ENCODE measurements at regions not wholly inside any gene's neighbourhood (a gene's known extent, or its start where the extent isn't known, plus 50 kb on each side); places are given as distances from the start of the nearest gene placed in this dataset.

GRCh38 chr3:43187836-43188479 lies 82.1 kb upstream of the POMGNT2 start:
- Histone ChIP-seq H3K4me3 (ENCODE audit: insufficient read depth, low read depth, low read length) (no peak overlapping the region), H3K4ac (ENCODE audit: low read depth, low read length) (peak overlapping the region; percentile 35; the same call in 1 of the 2 replicates), H2BK5ac (ENCODE audit: low read depth, low read length, poor library complexity, severe bottlenecking) (no peak overlapping the region), H3K36me3 (ENCODE audit: control insufficient read depth, insufficient read depth, low read length) (no peaks in the 10 kb centered on the region), H2BK15ac (ENCODE audit: low read depth, low read length) (peak overlapping the region; percentile 40; the same call in 1 of the 3 replicates), H3K56ac (ENCODE audit: extremely low read depth, insufficient read depth, low read length) (no peak overlapping the region), H3K23ac (ENCODE audit: low read depth, low read length) (no peak overlapping the region), H2AFZ (replicated peaks; ENCODE audit: low read length, poor library complexity) (no peak overlapping the region), H3K9me3 (ENCODE audit: control insufficient read depth, insufficient read depth, low read length) (no peaks in the 10 kb centered on the region), H2AK5ac (ENCODE audit: low read depth, low read length) (no peak overlapping the region), H2AK9ac (replicated peaks; ENCODE audit: low read depth, low read length, poor library complexity) (no peak overlapping the region), H3K9ac (ENCODE audit: low read depth, low read length) (no peak overlapping the region), H3K4me2 (ENCODE audit: low read depth, low read length) (no peak overlapping the region), H4K8ac (ENCODE audit: low read depth in 2 of 2, low read length in 2 of 2) (no peak overlapping the region), H2BK20ac (ENCODE audit: low read depth, low read length) (peak overlapping the region; percentile 81; the same call in 1 of the 2 replicates), H4K20me1 (ENCODE audit: insufficient read depth, low read length) (no peaks in the 10 kb centered on the region), H4K5ac (ENCODE audit: low read depth, low read length) (no peak overlapping the region; the same call in 1 of the 2 replicates), H3K9me1 (ENCODE audit: insufficient read depth, low read length) (peaks cover 35% of the 10 kb centered on the region), H3K4me1 (ENCODE audit: control insufficient read depth, insufficient read depth, low read length) (peaks cover 21% of the 10 kb centered on the region), H3K27ac (ENCODE audit: insufficient read depth, low read length) (no peak overlapping the region), H3K18ac (ENCODE audit: low read depth, low read length) (peak overlapping the region; percentile 30; the same call in 1 of the 2 replicates), H4K91ac (ENCODE audit: insufficient read depth, low read depth, low read length) (peak overlapping the region; percentile 39; the same call in 1 of the 2 replicates), H3K79me1 (ENCODE audit: low read depth in 1 of 2, low read length in 2 of 2) (peaks cover 0 to 39% of the 10 kb centered on the region in 2 experiments; a peak in 2 of 4 replicates), H3K14ac (replicated peaks; ENCODE audit: low read depth, low read length) (no peak overlapping the region; the same call in 1 of the 2 replicates), H3K27me3 (ENCODE audit: control insufficient read depth, insufficient read depth, low read length) (no peaks in the 10 kb centered on the region), H2BK120ac (ENCODE audit: low read depth, low read length) (peak overlapping the region; percentile 69)
- WGBS, 2 experiments (ENCODE audit: extremely low coverage in 2 of 2, insufficient read length in 1 of 2) = no CpG with 5 or more reads among the region's 1 CpG
- ChIA-PET POLR2A (ENCODE audit: unreplicated experiment) (no interaction called here), CTCF (interaction anchor here (0.6 kb wide), 1 partner anchor 344 kb away, joined by 5 read pairs; no protein-coding TSS in a partner anchor)
- in situ Hi-C loops (cut with MboI; ENCODE audit: low sequenced_read_pairs) (no loop called here), dilution Hi-C loops (cut with HindIII; ENCODE audit: low sequenced_read_pairs, unreplicated experiment) (no loop called here), intact Hi-C loops (cut with micrococcal nuclease) (no loop called here)
- ATAC-seq (ENCODE audit: low read depth) (no peak), DNase-seq (no peak)
- TF ChIP-seq RCOR1 (IDR thresholded peaks at IDR 0.05; ENCODE audit: insufficient replicate concordance, low read length) (no peak), MAFK (IDR thresholded peaks at IDR 0.05; ENCODE audit: low read depth, low read length) (no peak), NFE2L2 (IDR thresholded peaks at IDR 0.05; ENCODE audit: low read depth, low read length) (no peak), CHD1 (IDR thresholded peaks at IDR 0.05; ENCODE audit: low read depth, low read length) (no peak), ELK1 (IDR thresholded peaks at IDR 0.05; ENCODE audit: borderline replicate concordance, low read depth, low read length) (no peak), FOS (IDR thresholded peaks at IDR 0.05; ENCODE audit: low read depth, low read length) (no peak)
- TF ChIP-seq, protein P1, sequence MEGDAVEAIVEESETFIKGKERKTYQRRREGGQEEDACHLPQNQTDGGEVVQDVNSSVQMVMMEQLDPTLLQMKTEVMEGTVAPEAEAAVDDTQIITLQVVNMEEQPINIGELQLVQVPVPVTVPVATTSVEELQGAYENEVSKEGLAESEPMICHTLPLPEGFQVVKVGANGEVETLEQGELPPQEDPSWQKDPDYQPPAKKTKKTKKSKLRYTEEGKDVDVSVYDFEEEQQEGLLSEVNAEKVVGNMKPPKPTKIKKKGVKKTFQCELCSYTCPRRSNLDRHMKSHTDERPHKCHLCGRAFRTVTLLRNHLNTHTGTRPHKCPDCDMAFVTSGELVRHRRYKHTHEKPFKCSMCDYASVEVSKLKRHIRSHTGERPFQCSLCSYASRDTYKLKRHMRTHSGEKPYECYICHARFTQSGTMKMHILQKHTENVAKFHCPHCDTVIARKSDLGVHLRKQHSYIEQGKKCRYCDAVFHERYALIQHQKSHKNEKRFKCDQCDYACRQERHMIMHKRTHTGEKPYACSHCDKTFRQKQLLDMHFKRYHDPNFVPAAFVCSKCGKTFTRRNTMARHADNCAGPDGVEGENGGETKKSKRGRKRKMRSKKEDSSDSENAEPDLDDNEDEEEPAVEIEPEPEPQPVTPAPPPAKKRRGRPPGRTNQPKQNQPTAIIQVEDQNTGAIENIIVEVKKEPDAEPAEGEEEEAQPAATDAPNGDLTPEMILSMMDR (conservative IDR thresholded peaks at IDR 0.05; ENCODE audit: low read depth, low read length) = no peak
- no TSS peak for BruUV-seq (replicated peaks)

All from IMR-90 (cell line).